Mucosa of rectum (tissue), 2 donors: ENCODE measurements at regions not wholly inside any gene's neighbourhood (a gene's known extent, or its start where the extent isn't known, plus 50 kb on each side); places are given as distances from the start of the nearest gene placed in this dataset.

Experiments used
- H3K27ac ChIP-seq, 2 donors: one replicate each; pipeline ENCODE4 v1.7.0; 2013; ENCODE audit warnings: inconsistent platforms in 2 of 2, low read depth in 2 of 2, low read length in 2 of 2
- H3K27me3 ChIP-seq, 2 donors: one replicate each; pipeline ENCODE4 v1.7.0; 2013; ENCODE audit warnings: low read length in 2 of 2; ENCODE audit not compliant: control insufficient read depth in 2 of 2, insufficient read depth in 2 of 2
- H3K36me3 ChIP-seq, 2 donors: one replicate each; pipeline ENCODE4 v1.7.0; 2013; ENCODE audit warnings: low read length in 2 of 2; ENCODE audit not compliant: control insufficient read depth in 2 of 2, insufficient read depth in 2 of 2
- H3K4me1 ChIP-seq, 2 donors: one replicate each; pipeline ENCODE4 v1.7.0; 2013; ENCODE audit warnings: low read length in 2 of 2, mild to moderate bottlenecking in 1 of 2; ENCODE audit not compliant: control insufficient read depth in 2 of 2, insufficient read depth in 2 of 2
- H3K4me3 ChIP-seq, 2 donors: one replicate each; pipeline ENCODE4 v1.7.0; 2013; ENCODE audit warnings: low read length in 2 of 2
- H3K9ac ChIP-seq, 2 donors: one replicate each; pipeline ENCODE4 v1.7.0; 2013; ENCODE audit warnings: low read length in 2 of 2, low read depth in 1 of 2, mild to moderate bottlenecking in 1 of 2
- H3K9me3 ChIP-seq, 2 donors: one replicate each; pipeline ENCODE4 v1.7.0; 2013; ENCODE audit warnings: low read length in 2 of 2; ENCODE audit not compliant: control insufficient read depth in 2 of 2
- donor health status: healthy.
- donor health status: Normal muscosa, but diverticular disease.

DNA sequence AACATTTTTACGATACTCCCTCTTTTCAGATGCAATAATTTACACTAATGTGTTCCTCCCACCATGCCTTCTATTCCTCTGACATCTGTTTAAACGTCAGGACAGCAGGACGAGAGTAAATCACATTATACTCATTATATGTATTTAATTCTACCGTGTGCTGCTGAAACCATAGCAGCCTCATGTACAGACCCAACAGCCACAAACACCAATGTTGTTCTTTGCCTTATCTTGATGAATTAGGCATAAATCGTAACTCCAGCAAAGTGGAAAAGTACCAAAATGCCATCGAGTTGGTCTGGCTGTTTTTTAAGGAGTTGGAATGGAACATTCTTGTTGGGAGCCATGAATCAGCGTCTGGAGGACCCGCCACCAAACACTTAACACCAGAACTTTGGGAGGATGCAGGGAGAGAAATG lies 82.9 kb upstream of the FOXF1 start:
- Histone ChIP-seq H3K4me1 (peaks cover 0 to 8% of the 10 kb centered on the region in 2 donors), H3K4me3 (no peak overlapping the region), H3K27me3 (peaks cover 0 to 2% of the 10 kb centered on the region in 2 donors), H3K9me3 (no peaks in the 10 kb centered on the region), H3K27ac (peak overlapping the region; percentile 14 to 61), H3K36me3 (no peaks in the 10 kb centered on the region), H3K9ac (no peak overlapping the region)

DNA sequence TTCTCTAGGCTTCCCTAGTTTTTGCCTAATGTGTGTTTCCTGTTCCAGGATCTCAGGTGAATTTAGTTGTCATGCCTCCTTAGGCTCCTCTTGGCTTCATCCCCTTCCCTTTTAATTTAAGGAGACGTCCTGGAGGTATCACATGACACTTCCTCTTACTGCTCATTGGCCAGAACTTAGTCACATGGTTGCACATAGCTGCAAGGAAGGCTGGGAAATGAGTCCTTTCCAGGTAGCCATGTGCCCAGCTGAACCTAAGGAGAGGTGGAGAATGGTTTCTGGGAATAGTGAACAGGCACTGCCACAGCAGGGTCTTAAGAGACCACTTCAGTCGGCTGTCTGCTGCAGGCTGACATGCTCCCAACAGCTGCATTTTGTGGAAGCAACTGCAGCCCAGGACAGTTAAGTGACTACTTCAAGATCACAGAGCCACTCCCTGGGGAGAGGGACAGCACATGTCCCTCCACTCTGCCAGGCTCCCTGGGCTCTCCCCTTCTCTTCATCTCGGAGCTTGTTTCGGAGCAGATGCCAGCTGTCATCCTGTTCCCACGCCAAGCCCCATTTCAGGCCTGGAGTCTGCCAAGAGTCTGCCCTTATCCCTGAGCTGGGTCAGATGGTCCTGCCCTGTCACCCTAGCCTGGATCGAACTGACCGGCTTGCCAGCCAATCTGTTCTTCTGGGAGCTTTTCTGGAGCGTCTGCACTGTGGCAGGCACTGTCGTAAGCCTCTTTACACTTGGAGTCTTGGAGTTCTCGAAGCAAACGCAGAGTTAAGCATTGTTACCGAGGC lies 81.4 kb upstream of the FOXF1 start:
- H3K36me3 ChIP-seq = no peaks in the 10 kb centered on the region
- no peaks in the 10 kb centered on the region for H3K9me3 ChIP-seq
- H3K27ac ChIP-seq = no peak overlapping the region
- no peak overlapping the region for H3K9ac ChIP-seq
- H3K4me1 ChIP-seq = peaks cover 0 to 12% of the 10 kb centered on the region in 2 donors
- H3K27me3 ChIP-seq = no peaks in the 10 kb centered on the region
- no peak overlapping the region for H3K4me3 ChIP-seq

DNA sequence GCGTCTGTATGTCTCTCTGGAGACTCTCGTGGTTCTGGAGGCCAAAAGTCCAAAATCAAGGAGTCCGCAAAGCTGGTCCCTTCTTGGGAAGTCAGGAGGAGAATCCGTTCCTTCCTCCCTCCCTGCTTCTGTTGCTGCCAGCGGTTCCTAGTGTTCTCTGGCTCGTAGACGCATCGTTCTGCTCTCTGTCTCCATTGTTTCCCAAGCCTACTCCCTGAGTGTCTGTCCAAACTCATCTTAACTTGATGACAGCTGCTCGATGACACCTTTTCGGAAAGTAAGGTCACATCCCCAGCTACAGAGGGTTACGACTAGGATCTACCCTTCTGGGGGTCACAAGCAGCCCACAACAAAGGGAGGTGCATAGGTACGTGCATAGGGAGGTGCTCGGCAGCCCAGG lies 80.7 kb upstream of the FOXF1 start:
- no peak overlapping the region for H3K9ac ChIP-seq
- H3K27me3 ChIP-seq = no peaks in the 10 kb centered on the region
- no peak overlapping the region for H3K4me3 ChIP-seq
- peaks cover 0 to 12% of the 10 kb centered on the region in 2 donors for H3K4me1 ChIP-seq
- H3K36me3 ChIP-seq = no peaks in the 10 kb centered on the region
- no peaks in the 10 kb centered on the region for H3K9me3 ChIP-seq
- peak overlapping the region in 1 of 2 donors; percentile 57 for H3K27ac ChIP-seq

DNA sequence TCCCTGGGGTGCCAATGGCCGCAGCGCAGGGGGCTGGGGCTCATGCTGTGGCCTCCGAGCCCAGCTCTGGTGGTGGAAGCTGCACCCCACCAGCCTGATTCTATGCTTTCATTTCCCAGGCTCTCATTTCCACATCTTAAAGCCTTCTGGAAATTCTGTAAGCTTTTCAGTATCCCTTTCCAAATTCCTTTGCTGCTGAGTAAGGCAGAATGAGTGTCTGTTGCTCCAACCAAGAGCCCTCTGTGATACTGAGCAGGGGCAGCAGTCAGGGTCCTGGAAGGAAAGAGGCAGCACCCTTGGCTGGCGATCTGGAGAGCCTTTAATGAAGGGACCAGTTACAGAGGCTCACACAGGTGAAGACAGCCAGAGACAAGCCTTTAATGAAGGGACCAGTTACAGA lies 79.5 kb upstream of the FOXF1 start:
- Histone ChIP-seq H3K9ac (no peak overlapping the region), H3K36me3 (no peaks in the 10 kb centered on the region), H3K27ac (peak overlapping the region; percentile 57 to 72), H3K27me3 (no peaks in the 10 kb centered on the region), H3K4me3 (no peak overlapping the region), H3K9me3 (no peaks in the 10 kb centered on the region), H3K4me1 (peaks cover 0 to 12% of the 10 kb centered on the region in 2 donors)

DNA sequence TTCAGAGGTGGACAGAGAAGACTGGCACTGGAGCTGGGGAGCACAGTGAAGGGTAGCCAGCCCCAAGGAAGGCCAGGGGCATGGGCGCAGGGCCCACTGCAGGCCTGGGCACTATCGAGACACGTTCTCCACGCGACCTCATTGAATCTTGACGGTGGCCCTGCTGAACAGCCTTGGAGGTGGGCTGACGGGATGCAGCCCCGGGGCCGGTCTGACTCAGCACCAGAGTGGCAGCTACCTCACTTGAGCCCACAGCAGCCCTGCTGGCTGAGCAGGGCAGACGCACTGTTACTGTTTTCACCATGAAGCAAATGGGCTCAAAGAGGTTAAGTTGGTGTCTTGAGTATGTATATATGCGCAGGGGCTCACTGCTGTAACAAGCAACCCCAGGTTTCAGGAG lies 78.8 kb upstream of the FOXF1 start:
- Histone ChIP-seq H3K9me3 (no peaks in the 10 kb centered on the region), H3K27me3 (no peaks in the 10 kb centered on the region), H3K27ac (peak overlapping the region; percentile 57 to 72), H3K36me3 (no peaks in the 10 kb centered on the region), H3K4me3 (no peak overlapping the region), H3K4me1 (peaks cover 0 to 12% of the 10 kb centered on the region in 2 donors), H3K9ac (no peak overlapping the region)

DNA sequence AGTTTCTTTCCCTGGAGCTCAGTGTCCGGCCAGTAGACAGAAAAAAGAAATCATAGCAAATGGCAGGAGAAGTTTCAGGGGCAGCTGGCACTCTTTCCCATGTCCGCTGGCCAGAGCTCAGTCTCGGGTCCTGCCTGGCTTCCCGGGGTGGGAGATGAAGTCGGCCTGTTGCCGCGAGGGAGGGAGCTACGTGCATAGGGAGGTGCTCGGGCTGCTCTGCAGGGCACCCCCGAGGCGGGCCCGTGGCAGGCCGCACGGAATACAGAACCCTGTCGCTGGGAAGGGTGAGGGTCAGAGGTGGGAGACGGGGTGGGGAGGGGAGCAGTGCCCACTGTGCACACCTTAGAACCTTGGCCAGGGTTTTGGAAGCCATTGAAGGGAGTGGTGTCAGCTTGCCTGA lies 78.3 kb upstream of the FOXF1 start:
- Histone ChIP-seq H3K4me3 (no peak overlapping the region), H3K9ac (peak overlapping the region in 1 of 2 donors; percentile 12), H3K36me3 (no peaks in the 10 kb centered on the region), H3K27ac (peak overlapping the region; percentile 72 to 78), H3K9me3 (no peaks in the 10 kb centered on the region), H3K4me1 (peaks cover 0 to 12% of the 10 kb centered on the region in 2 donors), H3K27me3 (no peaks in the 10 kb centered on the region)

DNA sequence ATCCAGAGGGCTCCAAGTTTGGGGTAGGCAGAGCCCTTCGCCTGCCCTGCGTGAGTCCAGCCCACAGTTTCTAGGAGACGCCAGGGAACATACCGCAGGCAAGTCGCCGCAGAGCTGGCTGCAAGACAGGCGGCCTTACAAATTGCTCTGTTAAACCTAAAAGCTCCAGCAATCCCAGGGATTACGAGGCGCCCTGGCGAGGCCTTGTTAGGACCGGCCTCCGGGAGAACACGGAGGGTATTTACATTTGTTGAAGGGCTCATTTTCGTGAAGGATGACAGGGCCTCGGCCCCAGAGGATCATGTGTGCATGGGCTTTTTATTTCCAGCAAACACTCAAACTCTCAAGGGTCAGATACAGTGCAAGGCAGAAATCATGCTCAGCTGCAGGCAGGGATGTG lies 77.6 kb upstream of the FOXF1 start:
- H3K9ac ChIP-seq = no peak overlapping the region
- no peak overlapping the region for H3K4me3 ChIP-seq
- H3K9me3 ChIP-seq = no peaks in the 10 kb centered on the region
- H3K36me3 ChIP-seq = no peaks in the 10 kb centered on the region
- no peaks in the 10 kb centered on the region for H3K27me3 ChIP-seq
- H3K27ac ChIP-seq = peak overlapping the region; percentile 72 to 78
- peaks cover 0 to 12% of the 10 kb centered on the region in 2 donors for H3K4me1 ChIP-seq

DNA sequence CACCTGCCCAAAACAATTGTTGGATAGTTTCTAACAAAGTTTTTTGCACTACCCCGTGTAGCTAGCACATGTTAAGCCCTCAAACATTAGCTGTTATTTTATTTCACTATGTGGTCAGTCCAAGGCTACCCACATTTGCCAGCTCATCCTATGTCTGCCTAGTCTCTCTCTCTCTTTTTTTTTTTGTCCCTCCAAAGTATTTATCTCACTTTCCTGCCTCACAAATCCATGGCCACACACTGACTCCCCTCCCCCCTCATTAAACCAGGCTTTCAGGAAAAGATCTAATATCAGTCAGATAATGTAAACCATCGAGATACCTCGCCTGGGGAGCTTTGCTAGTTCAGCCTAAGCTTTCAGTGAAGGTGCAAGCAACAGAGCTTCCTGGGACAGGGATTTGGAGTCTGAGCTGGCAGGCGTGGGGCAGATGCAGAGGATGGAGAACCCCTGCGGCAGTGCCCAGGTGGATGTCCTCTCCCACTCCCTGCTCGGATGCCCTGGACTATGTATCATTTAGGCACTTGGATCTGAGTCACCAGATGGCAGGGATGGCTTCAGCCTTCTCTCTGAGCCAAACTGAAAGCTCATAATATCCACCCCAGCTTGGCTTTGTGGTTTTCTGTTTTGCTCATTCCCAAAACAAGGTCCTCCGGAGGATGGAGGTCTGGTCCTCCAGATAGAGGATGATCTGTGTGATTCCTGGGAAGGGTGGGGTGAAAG lies 73.7 kb upstream of the FOXF1 start:
- no peak overlapping the region for H3K4me3 ChIP-seq
- no peaks in the 10 kb centered on the region for H3K9me3 ChIP-seq

DNA sequence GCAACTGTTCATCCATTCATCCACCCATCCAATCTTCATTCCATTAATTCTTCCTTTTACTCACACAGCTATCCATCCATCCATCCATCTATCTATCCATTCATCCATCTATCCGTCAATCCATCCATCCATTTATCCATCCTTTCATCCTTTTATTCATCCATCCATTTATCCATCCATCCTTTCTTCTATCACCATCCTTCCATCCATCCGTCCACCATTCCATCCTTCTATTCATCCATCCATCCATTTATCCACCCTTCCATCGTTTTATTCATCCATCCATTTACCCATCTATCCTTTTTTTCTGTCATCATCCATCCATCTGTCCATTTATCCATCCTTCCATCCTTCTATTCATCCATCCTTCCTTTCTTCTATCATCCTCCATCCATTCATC lies 73.0 kb upstream of the FOXF1 start:
- Histone ChIP-seq H3K36me3 (no peaks in the 10 kb centered on the region), H3K9ac (no peak overlapping the region), H3K9me3 (no peaks in the 10 kb centered on the region), H3K27me3 (no peaks in the 10 kb centered on the region), H3K4me3 (no peak overlapping the region), H3K4me1 (peaks cover 0 to 4% of the 10 kb centered on the region in 2 donors), H3K27ac (no peak overlapping the region)

More for the DNA sequence above, 73.7 kb upstream of the FOXF1 start:
- no peaks in the 10 kb centered on the region for H3K36me3 ChIP-seq
- no peak overlapping the region for H3K27ac ChIP-seq
- no peak overlapping the region for H3K9ac ChIP-seq
- H3K27me3 ChIP-seq = no peaks in the 10 kb centered on the region
- peaks cover 0 to 6% of the 10 kb centered on the region in 2 donors for H3K4me1 ChIP-seq

DNA sequence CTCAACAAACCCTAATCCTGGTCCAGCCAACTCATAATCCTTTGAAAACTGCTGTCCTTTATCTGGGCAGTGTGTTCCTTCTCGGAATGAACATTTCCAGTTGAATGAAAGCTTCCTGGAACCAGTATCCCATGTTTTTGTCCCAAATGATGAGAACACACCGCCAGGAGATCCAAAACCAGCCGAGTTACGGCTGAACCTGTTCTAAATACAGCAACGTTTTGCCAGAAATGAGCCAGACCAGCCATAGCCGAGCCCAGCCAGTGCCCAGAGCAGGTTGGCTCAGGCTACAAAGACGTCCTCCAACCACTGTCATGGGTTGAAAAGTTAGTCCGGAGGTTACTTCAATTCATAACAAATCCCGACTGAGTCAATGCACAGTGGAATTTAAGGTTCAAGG lies 67.6 kb upstream of the FOXF1 start:
- Histone ChIP-seq H3K36me3 (no peaks in the 10 kb centered on the region), H3K9me3 (no peaks in the 10 kb centered on the region), H3K4me3 (no peak overlapping the region), H3K9ac (no peak overlapping the region), H3K27me3 (peaks cover 0 to 2% of the 10 kb centered on the region in 2 donors), H3K27ac (no peak overlapping the region), H3K4me1 (no peaks in the 10 kb centered on the region)
